ENCODE measurements at regions not wholly inside any gene's neighbourhood (a gene's known extent, or its start where the extent isn't known, plus 50 kb on each side); places are given as distances from the start of the nearest gene placed in this dataset.

- TF ChIP-seq POLR2AphosphoS5 (IDR thresholded peaks at IDR 0.05) (no peak), CTCF (IDR thresholded peaks at IDR 0.05) (no peak)
- DNase-seq (no peak), ATAC-seq (ENCODE audit: low FRiP score in 2 of 2) (no peak)
- no peak overlapping the region for H3K27ac ChIP-seq
- H3K4me1 ChIP-seq, result no peaks in the 10 kb centered on the region
- WGBS, 2 donors, result 81 to 90% methylated on average over 4 of the region's 4 CpGs
- H3K36me3 ChIP-seq, result no peaks in the 10 kb centered on the region
- no peak overlapping the region for H3K4me3 ChIP-seq
- H3K27me3 ChIP-seq, result no peaks in the 10 kb centered on the region
- peaks cover 0 to 11% (median 8%) of the 10 kb centered on the region in 4 donors for H3K9me3 ChIP-seq
These were observed 113.9 kb upstream of the PRSS58 start for GRCh38 chr7:142371586-142372377.

GRCh38 chr7:142365410-142365842 is 107.6 kb upstream of the PRSS58 start:
- ATAC-seq (ENCODE audit: low FRiP score in 2 of 2) (no peak), DNase-seq (no peak)
- Histone ChIP-seq H3K27me3 (no peaks in the 10 kb centered on the region), H3K27ac (no peak overlapping the region), H3K36me3 (no peaks in the 10 kb centered on the region), H3K4me3 (no peak overlapping the region), H3K9me3 (peaks cover 0 to 11% (median 9%) of the 10 kb centered on the region in 4 donors), H3K4me1 (no peaks in the 10 kb centered on the region)
- TF ChIP-seq EP300 (IDR thresholded peaks at IDR 0.05) (no peak), POLR2AphosphoS5 (IDR thresholded peaks at IDR 0.05) (no peak), CTCF (IDR thresholded peaks at IDR 0.05) (no peak), POLR2A (IDR thresholded peaks at IDR 0.05) (no peak)
- 75 to 90% methylated on average over 1 to 2 of the region's 2 CpGs for WGBS, 2 donors

GRCh38 chr7:142364551-142364950 is 106.7 kb upstream of the PRSS58 start:
- DNase-seq, result no peak
- TF ChIP-seq CTCF (IDR thresholded peaks at IDR 0.05) (no peak), EP300 (IDR thresholded peaks at IDR 0.05) (no peak), POLR2AphosphoS5 (IDR thresholded peaks at IDR 0.05) (no peak), POLR2A (IDR thresholded peaks at IDR 0.05) (no peak)
- Histone ChIP-seq H3K36me3 (no peaks in the 10 kb centered on the region), H3K9me3 (peaks cover 0 to 11% (median 9%) of the 10 kb centered on the region in 4 donors), H3K4me3 (no peak overlapping the region), H3K27ac (no peak overlapping the region), H3K27me3 (no peaks in the 10 kb centered on the region), H3K4me1 (no peaks in the 10 kb centered on the region)
- ATAC-seq (ENCODE audit: low FRiP score in 2 of 2), result no peak
- 44 to 47% methylated on average over 1 of the region's 1 CpG for WGBS, 2 donors

- TF ChIP-seq CTCF (IDR thresholded peaks at IDR 0.05) (no peak), EP300 (IDR thresholded peaks at IDR 0.05) (no peak), POLR2AphosphoS5 (IDR thresholded peaks at IDR 0.05) (no peak), POLR2A (IDR thresholded peaks at IDR 0.05) (no peak)
- DNase-seq (no peak), ATAC-seq (ENCODE audit: low FRiP score in 2 of 2) (no peak)
- Histone ChIP-seq H3K27me3 (no peaks in the 10 kb centered on the region), H3K27ac (no peak overlapping the region), H3K36me3 (no peaks in the 10 kb centered on the region), H3K9me3 (peaks cover 0 to 3% (median 1%) of the 10 kb centered on the region in 4 donors), H3K4me3 (no peak overlapping the region), H3K4me1 (peaks cover 0 to 4% (median 0%) of the 10 kb centered on the region in 4 donors)
- WGBS, 2 donors, result 89 to 90% methylated on average over 3 of the region's 3 CpGs
These were observed 104.5 kb upstream of the PRSS58 start for GRCh38 chr7:142362349-142362748.

Data from upper lobe of left lung (tissue), 6 donors.